ENCODE measurements at regions not wholly inside any gene's neighbourhood (a gene's known extent, or its start where the extent isn't known, plus 50 kb on each side); places are given as distances from the start of the nearest gene placed in this dataset.

- no peak for TF ChIP-seq EP300 (conservative IDR thresholded peaks at IDR 0.05; ENCODE audit: poor library complexity, severe bottlenecking)
- no peak for TF ChIP-seq EZH2 (IDR thresholded peaks at IDR 0.05; ENCODE audit: borderline replicate concordance, insufficient read depth, low read length, poor library complexity, severe bottlenecking)
- peak; percentile 9 for TF ChIP-seq CTCF (IDR thresholded peaks at IDR 0.05; ENCODE audit: poor library complexity, severe bottlenecking)
- no peak for TF ChIP-seq RAD21 (conservative IDR thresholded peaks at IDR 0.05)
- no peak for TF ChIP-seq MXI1 (conservative IDR thresholded peaks at IDR 0.05; ENCODE audit: poor library complexity, severe bottlenecking)
- no peak for TF ChIP-seq SMC3 (conservative IDR thresholded peaks at IDR 0.05; ENCODE audit: poor library complexity)
- no peak for TF ChIP-seq REST (IDR thresholded peaks at IDR 0.05; ENCODE audit: borderline replicate concordance)
Observed at GRCh38 chr12:97134495-97134894, 227.4 kb downstream of the NEDD1 start.

All from neural cell (in vitro differentiated cells).